ENCODE measurements at regions not wholly inside any gene's neighbourhood (a gene's known extent, or its start where the extent isn't known, plus 50 kb on each side); places are given as distances from the start of the nearest gene placed in this dataset.

GRCh38 chr13:47650209-47650608, 350.9 kb downstream of the SUCLA2 start:
- Mint-ChIP-seq H3K9me3 (peaks cover 0 to 3% (median 0%) of the 10 kb centered on the region in 7 donors), H3K4me3 (no peak overlapping the region), H3K27ac (no peak overlapping the region), H3K27me3 (ENCODE audit: low read depth in 3 of 3) (peaks cover 0 to 3% (median 2%) of the 10 kb centered on the region in 3 donors), H3K36me3 (no peaks in the 10 kb centered on the region), H3K4me1 (no peaks in the 10 kb centered on the region)
- H3K27me3 ChIP-seq (ENCODE audit: control insufficient read depth in 2 of 2, insufficient read depth in 2 of 2, low read length in 2 of 2) = no peaks in the 10 kb centered on the region
- no peak for DNase-seq
- no peaks in the 10 kb centered on the region for H4K20me1 ChIP-seq (ENCODE audit: insufficient read depth, low read length)
- no peak overlapping the region for H2AFZ ChIP-seq (ENCODE audit: insufficient read depth, low read depth, low read length, poor library complexity, severe bottlenecking)
- intact Hi-C loops (cut with micrococcal nuclease) = no loop called here
- H3K36me3 ChIP-seq (replicated peaks in 1 of 2; ENCODE audit: control insufficient read depth in 1 of 2, insufficient read depth in 2 of 2, low read length in 2 of 2) = no peaks in the 10 kb centered on the region
- H3K9me3 ChIP-seq (replicated peaks in 1 of 2; ENCODE audit: control insufficient read depth in 1 of 2, insufficient read depth in 1 of 2, low read length in 2 of 2) = no peaks in the 10 kb centered on the region
- H3K4me2 ChIP-seq (replicated peaks; ENCODE audit: extremely low read depth, low read length, poor library complexity, severe bottlenecking) = no peak overlapping the region
- H3K4me1 ChIP-seq (ENCODE audit: control insufficient read depth in 1 of 2, insufficient read depth in 2 of 2, low read length in 2 of 2) = no peaks in the 10 kb centered on the region
- no peak overlapping the region for H3K27ac ChIP-seq (ENCODE audit: low read depth in 1 of 2, low read length in 2 of 2)
- H3K9ac ChIP-seq (ENCODE audit: insufficient read depth, low read length, poor library complexity, severe bottlenecking) = no peak overlapping the region
- TF ChIP-seq CTCF (IDR thresholded peaks at IDR 0.05) = no peak
- no peak overlapping the region for H3K4me3 ChIP-seq (replicated peaks in 1 of 3; ENCODE audit: low read depth in 2 of 3, low read length in 3 of 3)
- no peaks in the 10 kb centered on the region for H3K79me2 ChIP-seq (ENCODE audit: insufficient read depth, low read length)

GRCh38 chr13:47647001-47647400, 354.1 kb downstream of the SUCLA2 start:
- no peak overlapping the region for H3K4me3 ChIP-seq (replicated peaks in 1 of 3; ENCODE audit: low read depth in 2 of 3, low read length in 3 of 3)
- DNase-seq = no peak
- Mint-ChIP-seq H3K36me3 (no peaks in the 10 kb centered on the region), H3K4me1 (no peaks in the 10 kb centered on the region), H3K4me3 (no peak overlapping the region), H3K9me3 (peaks cover 0 to 2% (median 0%) of the 10 kb centered on the region in 7 donors), H3K27me3 (ENCODE audit: low read depth in 3 of 3) (peaks cover 0 to 3% (median 0%) of the 10 kb centered on the region in 3 donors), H3K27ac (no peak overlapping the region)
- no peaks in the 10 kb centered on the region for H3K9me3 ChIP-seq (replicated peaks in 1 of 2; ENCODE audit: control insufficient read depth in 1 of 2, insufficient read depth in 1 of 2, low read length in 2 of 2)
- no peak overlapping the region for H3K4me2 ChIP-seq (replicated peaks; ENCODE audit: extremely low read depth, low read length, poor library complexity, severe bottlenecking)
- no peak overlapping the region for H3K9ac ChIP-seq (ENCODE audit: insufficient read depth, low read length, poor library complexity, severe bottlenecking)
- H3K27ac ChIP-seq (ENCODE audit: low read depth in 1 of 2, low read length in 2 of 2) = no peak overlapping the region
- no peak overlapping the region for H2AFZ ChIP-seq (ENCODE audit: insufficient read depth, low read depth, low read length, poor library complexity, severe bottlenecking)
- H3K79me2 ChIP-seq (ENCODE audit: insufficient read depth, low read length) = no peaks in the 10 kb centered on the region
- no peaks in the 10 kb centered on the region for H3K36me3 ChIP-seq (replicated peaks in 1 of 2; ENCODE audit: control insufficient read depth in 1 of 2, insufficient read depth in 2 of 2, low read length in 2 of 2)
- intact Hi-C loops (cut with micrococcal nuclease) = no loop called here
- no peak for TF ChIP-seq CTCF (IDR thresholded peaks at IDR 0.05)
- H3K4me1 ChIP-seq (ENCODE audit: control insufficient read depth in 1 of 2, insufficient read depth in 2 of 2, low read length in 2 of 2) = no peaks in the 10 kb centered on the region
- no peaks in the 10 kb centered on the region for H3K27me3 ChIP-seq (ENCODE audit: control insufficient read depth in 2 of 2, insufficient read depth in 2 of 2, low read length in 2 of 2)
- no peaks in the 10 kb centered on the region for H4K20me1 ChIP-seq (ENCODE audit: insufficient read depth, low read length)
